COLO668 (cell line): ENCODE measurements at regions not wholly inside any gene's neighbourhood (a gene's known extent, or its start where the extent isn't known, plus 50 kb on each side); places are given as distances from the start of the nearest gene placed in this dataset.

Source experiments
- DNase-seq: peaks from one replicate; lab custom pipeline; 2025; ENCODE audit not compliant: unreplicated experiment; lab: John Stamatoyannopoulos, UW

GRCh38 chr7:47007471-47007870, 574.4 kb downstream of the TNS3 start:
- no peak for DNase-seq

GRCh38 chr7:47000561-47000960, 581.4 kb downstream of the TNS3 start:
- no peak for DNase-seq

- peak; percentile 23 for DNase-seq
Observed at GRCh38 chr7:46999866-47000265, 582.0 kb downstream of the TNS3 start.

- DNase-seq: no peak
Observed at GRCh38 chr7:46996972-46997371, 584.9 kb downstream of the TNS3 start.

GRCh38 chr7:46993396-46993795, 588.5 kb downstream of the TNS3 start:
- DNase-seq: no peak

GRCh38 chr7:46990761-46991160, 591.1 kb downstream of the TNS3 start:
- DNase-seq: no peak

- DNase-seq: no peak
Observed at GRCh38 chr7:46989247-46989646, 592.7 kb downstream of the TNS3 start.

GRCh38 chr7:46982928-46983327, 599.0 kb downstream of the TNS3 start:
- no peak for DNase-seq

GRCh38 chr7:46979439-46979838, 602.5 kb downstream of the TNS3 start:
- no peak for DNase-seq

- no peak for DNase-seq
Observed at GRCh38 chr7:46975493-46975892, 606.4 kb downstream of the TNS3 start.

- DNase-seq: no peak
Observed at GRCh38 chr7:46972205-46972604, 609.7 kb downstream of the TNS3 start.

GRCh38 chr7:46970476-46970875, 611.4 kb downstream of the TNS3 start:
- no peak for DNase-seq

GRCh38 chr7:46970131-46970430, 611.8 kb downstream of the TNS3 start:
- DNase-seq: no peak

- no peak for DNase-seq
Observed at GRCh38 chr7:46969303-46970130, 612.4 kb downstream of the TNS3 start.

GRCh38 chr7:46968003-46968402, 613.9 kb downstream of the TNS3 start:
- no peak for DNase-seq

- DNase-seq: no peak
Observed at GRCh38 chr7:46963719-46964118, 618.2 kb downstream of the TNS3 start.

- no peak for DNase-seq
Observed at GRCh38 chr7:46960970-46961369, 620.9 kb downstream of the TNS3 start.

GRCh38 chr7:46957195-46957594, 624.7 kb downstream of the TNS3 start:
- no peak for DNase-seq

- DNase-seq: no peak
Observed at GRCh38 chr7:46955531-46955930, 626.4 kb downstream of the TNS3 start.

GRCh38 chr7:46954181-46954580, 627.7 kb downstream of the TNS3 start:
- DNase-seq: no peak

- no peak for DNase-seq
Observed at GRCh38 chr7:46953008-46953407, 628.9 kb downstream of the TNS3 start.

- no peak for DNase-seq
Observed at GRCh38 chr7:46949270-46949931, 632.5 kb downstream of the TNS3 start.

- peak; percentile 84 for DNase-seq
Observed at GRCh38 chr7:46948716-46949115, 633.2 kb downstream of the TNS3 start.
